SK-N-SH (cell line): ENCODE measurements at regions not wholly inside any gene's neighbourhood (a gene's known extent, or its start where the extent isn't known, plus 50 kb on each side); places are given as distances from the start of the nearest gene placed in this dataset.

Source experiments
- CTCF ChIA-PET: fragments of 300-600, 350-600 bp; formaldehyde crosslinking; extraction: SDS; loops from one replicate; lab custom pipeline; 2021; lab: Yijun Ruan, JAX
- POLR2A ChIA-PET: fragments of 350-600 bp; sonication (Branson Sonifier 250); formaldehyde crosslinking; extraction: SDS; loops from one replicate; lab custom pipeline; 2020; ENCODE audit warnings: antibody characterized with exemption, inconsistent platforms; lab: Yijun Ruan, JAX
- DNase-seq: peaks from one replicate; pipeline ENCODE4 v3.0.0; 2012
- H2AFZ ChIP-seq: fragments of 200-600 bp; sonication (generic); 2 replicates; pipeline ENCODE4 v1.8.1; 2016; ENCODE audit warnings: antibody characterized with exemption, mild to moderate bottlenecking, low read depth
- H3F3A ChIP-seq: fragments of 200-600 bp; sonication (generic); replicated peaks from 2 replicates; pipeline ENCODE3; 2016; ENCODE audit warnings: antibody characterized with exemption, mild to moderate bottlenecking; ENCODE audit not compliant: insufficient read depth
- H3K27ac ChIP-seq, 2 experiments: fragments of 200-500 bp in 1 of 2; fragments of 200-600 bp in 1 of 2; sonication (Bioruptor generic) in 1 of 2; sonication (generic), shearing (Covaris generic) in 1 of 2; 2 replicates each; pipeline versions ENCODE4 v1.5.1 to v1.6.1; 2014 to 2016; ENCODE audit warnings: low read depth in 2 of 2, inconsistent platforms in 1 of 2, low read length in 1 of 2, mild to moderate bottlenecking in 1 of 2, mixed read lengths in 1 of 2
- H3K27me3 ChIP-seq: fragments of 200-600 bp; sonication (generic), shearing (Covaris generic); 2 replicates; pipeline ENCODE4 v1.6.1; 2016; ENCODE audit warnings: mixed run types; ENCODE audit not compliant: insufficient read depth
- H3K36me3 ChIP-seq, 2 experiments: fragments of 200-500 bp in 1 of 2; fragments of 200-600 bp in 1 of 2; sonication (Bioruptor generic) in 1 of 2; sonication (generic) in 1 of 2; replicated peaks in 1 of 2; 2 replicates each; pipeline versions ENCODE3 to v1.5.1; 2014 to 2016; ENCODE audit warnings: low read length in 1 of 2, mild to moderate bottlenecking in 1 of 2; ENCODE audit not compliant: insufficient read depth in 2 of 2, control insufficient read depth in 1 of 2
- H3K4me1 ChIP-seq, 2 experiments: fragments of 200-500 bp in 1 of 2; fragments of 200-600 bp in 1 of 2; sonication (Bioruptor generic) in 1 of 2; sonication (generic), shearing (Covaris generic) in 1 of 2; 2 replicates each; pipeline versions ENCODE4 v1.5.1 to v1.6.1; 2014 to 2016; ENCODE audit warnings: low read depth in 1 of 2, low read length in 1 of 2, mixed run types in 1 of 2; ENCODE audit not compliant: insufficient read depth in 2 of 2, control insufficient read depth in 1 of 2
- H3K4me2 ChIP-seq: fragments of 200-600 bp; sonication (generic), shearing (Covaris generic); 2 replicates; pipeline ENCODE4 v1.6.1; 2017; ENCODE audit warnings: mixed run types
- H3K4me3 ChIP-seq, 2 experiments: fragments of 200-500 bp in 1 of 2; fragments of 200-600 bp in 1 of 2; sonication (Bioruptor generic) in 1 of 2; sonication (generic), shearing (Covaris generic) in 1 of 2; 2 replicates each; pipeline versions ENCODE4 v1.5.1 to v1.8.1; 2014 to 2016; ENCODE audit warnings: low read depth in 2 of 2, inconsistent platforms in 1 of 2, low read length in 1 of 2, mild to moderate bottlenecking in 1 of 2, mixed read lengths in 1 of 2, moderate library complexity in 1 of 2
- H3K79me2 ChIP-seq: fragments of 200-600 bp; sonication (generic); 2 replicates; pipeline ENCODE4 v1.8.1; 2017; ENCODE audit warnings: mild to moderate bottlenecking; ENCODE audit not compliant: insufficient read depth
- H3K9ac ChIP-seq: fragments of 200-600 bp; sonication (generic); 2 replicates; pipeline ENCODE4 v1.6.1; 2017; ENCODE audit warnings: mixed run types
- H3K9me2 ChIP-seq: fragments of 200-600 bp; sonication (generic); 2 replicates; pipeline ENCODE4 v1.6.1; 2017; ENCODE audit warnings: mixed run types
- H3K9me3 ChIP-seq: fragments of 200-600 bp; sonication (generic); 2 replicates; pipeline ENCODE4 v1.6.1; 2017; ENCODE audit warnings: mixed run types, mild to moderate bottlenecking, moderate library complexity
- H4K20me1 ChIP-seq: fragments of 200-600 bp; sonication (generic); 2 replicates; pipeline ENCODE4 v1.6.1; 2017; ENCODE audit warnings: mild to moderate bottlenecking, mixed run types; ENCODE audit not compliant: insufficient read depth
- CHD2 ChIP-seq: fragments of 150-350 bp; IDR thresholded peaks from 2 replicates; pipeline ENCODE4 v1.6.1; 2018; ENCODE audit warnings: low read length; ENCODE audit not compliant: partially characterized antibody
- FOSL2 ChIP-seq: IDR thresholded peaks from 2 replicates; pipeline ENCODE4 v1.4.0; 2012; ENCODE audit warnings: low read depth, mild to moderate bottlenecking, moderate library complexity, borderline replicate concordance
- FOXJ3 ChIP-seq: sonication (generic); formaldehyde crosslinking; IDR thresholded peaks from 2 replicates; pipeline ENCODE4 v1.5.1; 2020; ENCODE audit warnings: mild to moderate bottlenecking, missing genetic modification reagents
- MXI1 ChIP-seq: IDR thresholded peaks from 2 replicates; pipeline ENCODE4 v1.6.1; 2012; ENCODE audit warnings: mild to moderate bottlenecking, low read depth, low read length, improper control_type of control experiment
- NRF1 ChIP-seq: IDR thresholded peaks from 2 replicates; pipeline ENCODE4 v1.6.1; 2012; ENCODE audit warnings: low read depth, mild to moderate bottlenecking, low read length
- PBX3 ChIP-seq: IDR thresholded peaks from 2 replicates; pipeline ENCODE4; 2012
- POLR2AphosphoS5 ChIP-seq: IDR thresholded peaks from 2 replicates; pipeline ENCODE4 v1.6.1; 2012; ENCODE audit warnings: low read depth, low read length
- RFX5 ChIP-seq: IDR thresholded peaks from 2 replicates; pipeline ENCODE4 v1.6.1; 2012; ENCODE audit warnings: mild to moderate bottlenecking, improper control_type of control experiment, low read length
- RXRA ChIP-seq: IDR thresholded peaks from 2 replicates; pipeline ENCODE4 v1.4.0; 2012; ENCODE audit warnings: low read depth, mild to moderate bottlenecking, borderline replicate concordance
- TAF1 ChIP-seq: IDR thresholded peaks from 2 replicates; pipeline ENCODE4 v1.6.1; 2012; ENCODE audit warnings: low read depth, mild to moderate bottlenecking, low read length, moderate library complexity, borderline replicate concordance
- TCF12 ChIP-seq: IDR thresholded peaks from 2 replicates; pipeline ENCODE4 v1.4.0; 2012
- WGBS: methylation state at CpG from one replicate; pipeline ENCODE4 v1.1.6; 2017; ENCODE audit warnings: low lambda C conversion rate; 5-methylcytosine and 5-hydroxymethylcytosine counted together
- TF ChIP-seq, protein P1 (sequence below): IDR thresholded peaks from 2 replicates; pipeline ENCODE4 v1.6.1; 2012; ENCODE audit warnings: mild to moderate bottlenecking, low read depth, low read length, moderate library complexity
- TF ChIP-seq, protein P2 (sequence below): fragments of 200-600 bp; sonication (generic); IDR thresholded peaks from 2 replicates; pipeline ENCODE4 v1.6.1; 2017; ENCODE audit warnings: antibody characterized with exemption, mild to moderate bottlenecking, moderate library complexity
- TF ChIP-seq, protein P3 (sequence below): IDR thresholded peaks from 2 replicates; pipeline ENCODE4 v1.4.0; 2012; ENCODE audit warnings: low read depth, borderline replicate concordance

- 69% methylated on average over 3 of the region's 3 CpGs for WGBS
- POLR2A ChIA-PET: no interaction called here
- CTCF ChIA-PET: no interaction called here
Observed at GRCh38 chr2:116733699-116734098, 1080.8 kb upstream of the DDX18 start.

DNA sequence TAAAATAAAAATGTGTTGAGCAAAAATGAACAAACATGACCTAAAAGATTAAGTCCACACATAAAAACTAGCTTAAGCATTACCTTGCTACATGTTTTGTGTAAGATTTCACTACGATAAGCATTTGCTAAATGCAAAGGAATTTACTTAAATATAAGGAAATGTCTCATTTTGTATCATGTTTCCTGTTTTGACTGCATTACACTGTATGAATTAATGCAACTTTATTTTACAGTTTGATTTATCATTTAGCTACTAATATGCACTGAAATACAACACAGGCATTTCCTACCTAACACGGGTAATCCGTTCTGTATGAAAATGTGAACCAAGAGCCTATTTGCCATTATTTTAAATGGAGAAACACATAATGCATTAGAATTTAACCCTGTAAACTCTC, 1076.5 kb upstream of the DDX18 start:
- ChIA-PET CTCF (interaction anchor here (0.6 to 1.0 kb wide), 4 partner anchors 46 to 1039 kb away, joined by 3 to 4 read pairs (median 4); no protein-coding TSS in a partner anchor), POLR2A (no interaction called here)
- Histone ChIP-seq H3K4me2 (no peak overlapping the region), H3K9me3 (no peaks in the 10 kb centered on the region), H3K27me3 (no peaks in the 10 kb centered on the region), H3F3A (no peaks in the 10 kb centered on the region), H4K20me1 (no peaks in the 10 kb centered on the region), H3K4me1 (no peaks in the 10 kb centered on the region), H3K9me2 (no peaks in the 10 kb centered on the region), H3K36me3 (no peaks in the 10 kb centered on the region), H3K27ac (no peak overlapping the region), H2AFZ (no peak overlapping the region), H3K79me2 (no peaks in the 10 kb centered on the region), H3K9ac (no peak overlapping the region), H3K4me3 (no peak overlapping the region)
- 52% methylated on average over 3 of the region's 3 CpGs for WGBS
- no peak for DNase-seq
- TF ChIP-seq TCF12: no peak
- TF ChIP-seq FOSL2: no peak
- no peak for TF ChIP-seq CHD2
- no peak for TF ChIP-seq RXRA
- TF ChIP-seq, protein P1, sequence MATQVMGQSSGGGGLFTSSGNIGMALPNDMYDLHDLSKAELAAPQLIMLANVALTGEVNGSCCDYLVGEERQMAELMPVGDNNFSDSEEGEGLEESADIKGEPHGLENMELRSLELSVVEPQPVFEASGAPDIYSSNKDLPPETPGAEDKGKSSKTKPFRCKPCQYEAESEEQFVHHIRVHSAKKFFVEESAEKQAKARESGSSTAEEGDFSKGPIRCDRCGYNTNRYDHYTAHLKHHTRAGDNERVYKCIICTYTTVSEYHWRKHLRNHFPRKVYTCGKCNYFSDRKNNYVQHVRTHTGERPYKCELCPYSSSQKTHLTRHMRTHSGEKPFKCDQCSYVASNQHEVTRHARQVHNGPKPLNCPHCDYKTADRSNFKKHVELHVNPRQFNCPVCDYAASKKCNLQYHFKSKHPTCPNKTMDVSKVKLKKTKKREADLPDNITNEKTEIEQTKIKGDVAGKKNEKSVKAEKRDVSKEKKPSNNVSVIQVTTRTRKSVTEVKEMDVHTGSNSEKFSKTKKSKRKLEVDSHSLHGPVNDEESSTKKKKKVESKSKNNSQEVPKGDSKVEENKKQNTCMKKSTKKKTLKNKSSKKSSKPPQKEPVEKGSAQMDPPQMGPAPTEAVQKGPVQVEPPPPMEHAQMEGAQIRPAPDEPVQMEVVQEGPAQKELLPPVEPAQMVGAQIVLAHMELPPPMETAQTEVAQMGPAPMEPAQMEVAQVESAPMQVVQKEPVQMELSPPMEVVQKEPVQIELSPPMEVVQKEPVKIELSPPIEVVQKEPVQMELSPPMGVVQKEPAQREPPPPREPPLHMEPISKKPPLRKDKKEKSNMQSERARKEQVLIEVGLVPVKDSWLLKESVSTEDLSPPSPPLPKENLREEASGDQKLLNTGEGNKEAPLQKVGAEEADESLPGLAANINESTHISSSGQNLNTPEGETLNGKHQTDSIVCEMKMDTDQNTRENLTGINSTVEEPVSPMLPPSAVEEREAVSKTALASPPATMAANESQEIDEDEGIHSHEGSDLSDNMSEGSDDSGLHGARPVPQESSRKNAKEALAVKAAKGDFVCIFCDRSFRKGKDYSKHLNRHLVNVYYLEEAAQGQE: no peak
- TF ChIP-seq NRF1: no peak
- TF ChIP-seq RFX5: no peak
- TF ChIP-seq, protein P2, sequence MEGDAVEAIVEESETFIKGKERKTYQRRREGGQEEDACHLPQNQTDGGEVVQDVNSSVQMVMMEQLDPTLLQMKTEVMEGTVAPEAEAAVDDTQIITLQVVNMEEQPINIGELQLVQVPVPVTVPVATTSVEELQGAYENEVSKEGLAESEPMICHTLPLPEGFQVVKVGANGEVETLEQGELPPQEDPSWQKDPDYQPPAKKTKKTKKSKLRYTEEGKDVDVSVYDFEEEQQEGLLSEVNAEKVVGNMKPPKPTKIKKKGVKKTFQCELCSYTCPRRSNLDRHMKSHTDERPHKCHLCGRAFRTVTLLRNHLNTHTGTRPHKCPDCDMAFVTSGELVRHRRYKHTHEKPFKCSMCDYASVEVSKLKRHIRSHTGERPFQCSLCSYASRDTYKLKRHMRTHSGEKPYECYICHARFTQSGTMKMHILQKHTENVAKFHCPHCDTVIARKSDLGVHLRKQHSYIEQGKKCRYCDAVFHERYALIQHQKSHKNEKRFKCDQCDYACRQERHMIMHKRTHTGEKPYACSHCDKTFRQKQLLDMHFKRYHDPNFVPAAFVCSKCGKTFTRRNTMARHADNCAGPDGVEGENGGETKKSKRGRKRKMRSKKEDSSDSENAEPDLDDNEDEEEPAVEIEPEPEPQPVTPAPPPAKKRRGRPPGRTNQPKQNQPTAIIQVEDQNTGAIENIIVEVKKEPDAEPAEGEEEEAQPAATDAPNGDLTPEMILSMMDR: no peak

More at GRCh38 chr2:116733699-116734098, 1080.8 kb upstream of the DDX18 start:
- H3K36me3 ChIP-seq: no peaks in the 10 kb centered on the region
- no peaks in the 10 kb centered on the region for H3K27me3 ChIP-seq
- no peaks in the 10 kb centered on the region for H3K9me2 ChIP-seq
- H3K79me2 ChIP-seq: no peaks in the 10 kb centered on the region
- H3F3A ChIP-seq: no peaks in the 10 kb centered on the region
- no peak for DNase-seq
- H3K9me3 ChIP-seq: no peaks in the 10 kb centered on the region
- no peak overlapping the region for H3K4me2 ChIP-seq
- no peak overlapping the region for H3K27ac ChIP-seq
- no peak overlapping the region for H3K9ac ChIP-seq
- no peaks in the 10 kb centered on the region for H3K4me1 ChIP-seq
- TF ChIP-seq MXI1: no peak
- TF ChIP-seq, protein P2: no peak
- TF ChIP-seq PBX3: no peak
- TF ChIP-seq POLR2AphosphoS5: no peak
- TF ChIP-seq, protein P3, sequence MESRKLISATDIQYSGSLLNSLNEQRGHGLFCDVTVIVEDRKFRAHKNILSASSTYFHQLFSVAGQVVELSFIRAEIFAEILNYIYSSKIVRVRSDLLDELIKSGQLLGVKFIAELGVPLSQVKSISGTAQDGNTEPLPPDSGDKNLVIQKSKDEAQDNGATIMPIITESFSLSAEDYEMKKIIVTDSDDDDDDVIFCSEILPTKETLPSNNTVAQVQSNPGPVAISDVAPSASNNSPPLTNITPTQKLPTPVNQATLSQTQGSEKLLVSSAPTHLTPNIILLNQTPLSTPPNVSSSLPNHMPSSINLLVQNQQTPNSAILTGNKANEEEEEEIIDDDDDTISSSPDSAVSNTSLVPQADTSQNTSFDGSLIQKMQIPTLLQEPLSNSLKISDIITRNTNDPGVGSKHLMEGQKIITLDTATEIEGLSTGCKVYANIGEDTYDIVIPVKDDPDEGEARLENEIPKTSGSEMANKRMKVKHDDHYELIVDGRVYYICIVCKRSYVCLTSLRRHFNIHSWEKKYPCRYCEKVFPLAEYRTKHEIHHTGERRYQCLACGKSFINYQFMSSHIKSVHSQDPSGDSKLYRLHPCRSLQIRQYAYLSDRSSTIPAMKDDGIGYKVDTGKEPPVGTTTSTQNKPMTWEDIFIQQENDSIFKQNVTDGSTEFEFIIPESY: no peak
- TF ChIP-seq FOXJ3 (CRISPR knock-in tag): no peak
- TF ChIP-seq TAF1: no peak
- H3K4me3 ChIP-seq: no peak overlapping the region
- H4K20me1 ChIP-seq: no peaks in the 10 kb centered on the region
- H2AFZ ChIP-seq: no peak overlapping the region
